ENCODE measurements at regions not wholly inside any gene's neighbourhood (a gene's known extent, or its start where the extent isn't known, plus 50 kb on each side); places are given as distances from the start of the nearest gene placed in this dataset.

DNA sequence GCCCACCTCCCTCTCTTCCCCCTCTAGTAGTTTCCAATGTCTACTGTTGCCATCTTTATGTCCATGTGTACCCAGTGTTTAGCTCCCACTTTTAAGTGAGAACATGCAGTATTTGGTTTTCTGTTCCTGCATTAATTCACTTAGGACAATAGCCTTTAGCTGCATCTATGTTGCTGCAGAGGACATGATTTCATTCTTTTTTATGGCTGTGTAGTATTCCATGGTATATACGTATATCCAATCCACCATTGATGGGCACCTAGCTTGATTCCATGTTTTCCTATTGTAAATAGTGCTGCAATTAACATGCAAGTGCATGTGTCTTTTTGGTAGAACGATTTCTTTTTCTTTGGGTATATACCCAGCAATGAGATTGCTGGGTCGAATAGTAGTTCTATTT lies 170.4 kb downstream of the NOC3L start:
- TF ChIP-seq, protein P1, sequence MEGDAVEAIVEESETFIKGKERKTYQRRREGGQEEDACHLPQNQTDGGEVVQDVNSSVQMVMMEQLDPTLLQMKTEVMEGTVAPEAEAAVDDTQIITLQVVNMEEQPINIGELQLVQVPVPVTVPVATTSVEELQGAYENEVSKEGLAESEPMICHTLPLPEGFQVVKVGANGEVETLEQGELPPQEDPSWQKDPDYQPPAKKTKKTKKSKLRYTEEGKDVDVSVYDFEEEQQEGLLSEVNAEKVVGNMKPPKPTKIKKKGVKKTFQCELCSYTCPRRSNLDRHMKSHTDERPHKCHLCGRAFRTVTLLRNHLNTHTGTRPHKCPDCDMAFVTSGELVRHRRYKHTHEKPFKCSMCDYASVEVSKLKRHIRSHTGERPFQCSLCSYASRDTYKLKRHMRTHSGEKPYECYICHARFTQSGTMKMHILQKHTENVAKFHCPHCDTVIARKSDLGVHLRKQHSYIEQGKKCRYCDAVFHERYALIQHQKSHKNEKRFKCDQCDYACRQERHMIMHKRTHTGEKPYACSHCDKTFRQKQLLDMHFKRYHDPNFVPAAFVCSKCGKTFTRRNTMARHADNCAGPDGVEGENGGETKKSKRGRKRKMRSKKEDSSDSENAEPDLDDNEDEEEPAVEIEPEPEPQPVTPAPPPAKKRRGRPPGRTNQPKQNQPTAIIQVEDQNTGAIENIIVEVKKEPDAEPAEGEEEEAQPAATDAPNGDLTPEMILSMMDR (IDR thresholded peaks at IDR 0.05; ENCODE audit: insufficient read depth, low read depth, low read length) = no peak
- TF ChIP-seq EZH2 (IDR thresholded peaks at IDR 0.05; ENCODE audit: insufficient read depth, low read length) = no peak
